ENCODE measurements at regions not wholly inside any gene's neighbourhood (a gene's known extent, or its start where the extent isn't known, plus 50 kb on each side); places are given as distances from the start of the nearest gene placed in this dataset.

GRCh38 chr12:66060163-66060907, 70.2 kb downstream of the LLPH start:
- TF ChIP-seq FOXJ3 (CRISPR knock-in tag; IDR thresholded peaks at IDR 0.05), result no peak
- no peak for TF ChIP-seq EZH2phosphoT487 (IDR thresholded peaks at IDR 0.05; ENCODE audit: borderline replicate concordance, low read depth)
- TF ChIP-seq CHD2 (IDR thresholded peaks at IDR 0.05; ENCODE audit: low read length, partially characterized antibody), result no peak
- no peak for TF ChIP-seq POLR2AphosphoS5 (IDR thresholded peaks at IDR 0.05; ENCODE audit: low read depth, low read length)
- no peak for TF ChIP-seq MXI1 (IDR thresholded peaks at IDR 0.05; ENCODE audit: low read depth, low read length)
- TF ChIP-seq USF1 (IDR thresholded peaks at IDR 0.05; ENCODE audit: borderline replicate concordance, low read depth), result no peak
- TF ChIP-seq PBX3 (IDR thresholded peaks at IDR 0.05), result no peak
- TF ChIP-seq USF2 (IDR thresholded peaks at IDR 0.05; ENCODE audit: borderline replicate concordance, low read depth, low read length), result no peak
- TF ChIP-seq CTCF (IDR thresholded peaks at IDR 0.05), result no peak
- TF ChIP-seq YY1 (IDR thresholded peaks at IDR 0.05; ENCODE audit: low read depth), result no peak
- TF ChIP-seq NRF1 (IDR thresholded peaks at IDR 0.05; ENCODE audit: low read depth, low read length), result no peak
- no peak for TF ChIP-seq SIN3A (IDR thresholded peaks at IDR 0.05; ENCODE audit: borderline replicate concordance, low read depth, low read length)
- TF ChIP-seq TEAD4 (IDR thresholded peaks at IDR 0.05; ENCODE audit: borderline replicate concordance, insufficient read depth), result no peak
- TF ChIP-seq RFX5 (IDR thresholded peaks at IDR 0.05; ENCODE audit: low read length), result no peak
- no peak for TF ChIP-seq JUND (IDR thresholded peaks at IDR 0.05)

More at GRCh38 chr12:66060163-66060907, 70.2 kb downstream of the LLPH start:
- Histone ChIP-seq H2AFZ (ENCODE audit: low read depth) (no peak overlapping the region), H3K27ac (ENCODE audit: low read depth in 2 of 2, low read length in 1 of 2) (no peak overlapping the region), H3K9ac (no peak overlapping the region), H3K36me3 (replicated peaks in 1 of 2; ENCODE audit: control insufficient read depth in 1 of 2, insufficient read depth in 2 of 2, low read length in 1 of 2) (no peaks in the 10 kb centered on the region), H3K4me1 (ENCODE audit: control insufficient read depth in 1 of 2, insufficient read depth in 2 of 2, low read depth in 1 of 2, low read length in 1 of 2) (peaks cover 0 to 23% of the 10 kb centered on the region in 2 experiments; a peak in 3 of 4 replicates), H3K4me3 (ENCODE audit: low read depth in 2 of 2, low read length in 1 of 2) (no peak overlapping the region), H4K20me1 (ENCODE audit: insufficient read depth) (no peaks in the 10 kb centered on the region), H3K27me3 (ENCODE audit: insufficient read depth) (peaks cover 29% of the 10 kb centered on the region; the same call in 1 of the 2 replicates), H3K4me2 (no peak overlapping the region), H3K9me2 (no peaks in the 10 kb centered on the region), H3K79me2 (ENCODE audit: insufficient read depth) (no peaks in the 10 kb centered on the region), H3F3A (replicated peaks; ENCODE audit: insufficient read depth) (peaks cover 11% of the 10 kb centered on the region), H3K9me3 (no peaks in the 10 kb centered on the region)
- POLR2A ChIA-PET, result no interaction called here
- CTCF ChIA-PET, result no interaction called here
- 14% methylated on average over 2 of the region's 2 CpGs for WGBS (ENCODE audit: low lambda C conversion rate)
- no peak for DNase-seq
